IMR-90 (cell line): ENCODE measurements at regions not wholly inside any gene's neighbourhood (a gene's known extent, or its start where the extent isn't known, plus 50 kb on each side); places are given as distances from the start of the nearest gene placed in this dataset.
A peak's percentile ranks its signal among the peaks of the same experiment; 100 is the strongest.

Experiments used
- ATAC-seq: fragments of 200-7000 bp; cut with Tn5 transposase; 2 replicates; pipeline ENCODE4 v1.9.1; 2020; ENCODE audit warnings: low read depth, mild to moderate bottlenecking, moderate library complexity
- BruUV-seq: library from RNA; stranded (reverse); fragments of 400-500 nt; replicated peaks from 2 replicates; lab custom pipeline; 2021; lab: Mats Ljungman, UMichigan
- CTCF ChIA-PET: fragments of 300-600 bp; formaldehyde crosslinking; extraction: SDS; loops from one replicate; lab custom pipeline; 2021; ENCODE audit warnings: antibody characterized with exemption; lab: Yijun Ruan, JAX
- POLR2A ChIA-PET: fragments of 300-600 bp; sonication (Branson Sonifier 250); formaldehyde crosslinking; loops from one replicate; lab custom pipeline; 2022; ENCODE audit warnings: antibody characterized with exemption; ENCODE audit not compliant: unreplicated experiment; lab: Charles Lee
- DNase-seq: peaks from one replicate; pipeline ENCODE4 v3.0.0; 2013
- H2AFZ ChIP-seq: replicated peaks from 2 replicates; pipeline ENCODE3; 2013; ENCODE audit warnings: low read length, mild to moderate bottlenecking; ENCODE audit not compliant: poor library complexity
- H2AK5ac ChIP-seq: 2 replicates; pipeline ENCODE4 v1.6.1; 2013; ENCODE audit warnings: low read depth, low read length, inconsistent platforms
- H2AK9ac ChIP-seq: replicated peaks from 2 replicates; pipeline ENCODE3; 2013; ENCODE audit warnings: mild to moderate bottlenecking, low read depth, low read length, moderate library complexity; ENCODE audit not compliant: poor library complexity
- H2BK120ac ChIP-seq: 2 replicates; pipeline ENCODE4 v1.6.1; 2013; ENCODE audit warnings: low read depth, low read length, inconsistent platforms
- H2BK15ac ChIP-seq: 3 replicates; pipeline ENCODE4 v1.6.1; 2013; ENCODE audit warnings: low read depth, low read length, inconsistent platforms
- H2BK20ac ChIP-seq: 2 replicates; pipeline ENCODE4 v1.6.1; 2013; ENCODE audit warnings: low read depth, mild to moderate bottlenecking, inconsistent platforms, low read length, moderate library complexity
- H2BK5ac ChIP-seq: 2 replicates; pipeline ENCODE4 v1.6.1; 2013; ENCODE audit warnings: mild to moderate bottlenecking, low read depth, low read length, inconsistent platforms; ENCODE audit not compliant: poor library complexity, severe bottlenecking
- H3K14ac ChIP-seq: replicated peaks from 2 replicates; pipeline ENCODE4 v1.6.1; 2013; ENCODE audit warnings: low read depth, low read length, inconsistent platforms
- H3K18ac ChIP-seq: 2 replicates; pipeline ENCODE4 v1.6.1; 2013; ENCODE audit warnings: low read depth, low read length, control low read depth
- H3K23ac ChIP-seq: 2 replicates; pipeline ENCODE4 v1.6.1; 2013; ENCODE audit warnings: low read depth, low read length, inconsistent platforms
- H3K27ac ChIP-seq: 2 replicates; pipeline ENCODE4 v1.5.1; 2013; ENCODE audit warnings: mild to moderate bottlenecking, control low read depth, low read length; ENCODE audit not compliant: insufficient read depth
- H3K27me3 ChIP-seq: 2 replicates; pipeline ENCODE4 v1.6.1; 2013; ENCODE audit warnings: low read length; ENCODE audit not compliant: control insufficient read depth, insufficient read depth
- H3K36me3 ChIP-seq: 2 replicates; pipeline ENCODE4 v1.6.1; 2013; ENCODE audit warnings: low read length, mixed read lengths; ENCODE audit not compliant: control insufficient read depth, insufficient read depth
- H3K4ac ChIP-seq: 2 replicates; pipeline ENCODE4 v1.6.1; 2013; ENCODE audit warnings: low read depth, low read length, inconsistent platforms
- H3K4me1 ChIP-seq: 2 replicates; pipeline ENCODE4 v1.6.1; 2013; ENCODE audit warnings: low read length, mixed read lengths; ENCODE audit not compliant: control insufficient read depth, insufficient read depth
- H3K4me2 ChIP-seq: 2 replicates; pipeline ENCODE4 v1.6.1; 2013; ENCODE audit warnings: low read depth, mild to moderate bottlenecking, control low read depth, low read length, moderate library complexity
- H3K4me3 ChIP-seq: 2 replicates; pipeline ENCODE4 v1.5.1; 2013; ENCODE audit warnings: low read depth, mild to moderate bottlenecking, control low read depth, low read length, moderate library complexity; ENCODE audit not compliant: insufficient read depth
- H3K56ac ChIP-seq: 2 replicates; pipeline ENCODE4 v1.6.1; 2013; ENCODE audit warnings: low read length, inconsistent platforms; ENCODE audit not compliant: insufficient read depth; ENCODE audit errors: extremely low read depth
- H3K79me1 ChIP-seq, 2 experiments: 2 replicates each; pipeline ENCODE4 v1.6.1; 2013; ENCODE audit warnings: low read length in 2 of 2, inconsistent platforms in 1 of 2, low read depth in 1 of 2
- H3K9ac ChIP-seq: 2 replicates; pipeline ENCODE4 v1.6.1; 2013; ENCODE audit warnings: low read depth, low read length, control low read depth
- H3K9me1 ChIP-seq: 2 replicates; pipeline ENCODE4 v1.6.1; 2013; ENCODE audit warnings: low read length, inconsistent platforms; ENCODE audit not compliant: insufficient read depth
- H3K9me3 ChIP-seq: 2 replicates; pipeline ENCODE4 v1.6.1; 2013; ENCODE audit warnings: low read length; ENCODE audit not compliant: control insufficient read depth, insufficient read depth
- H4K20me1 ChIP-seq: 2 replicates; pipeline ENCODE4 v1.6.1; 2013; ENCODE audit warnings: low read length, inconsistent platforms; ENCODE audit not compliant: insufficient read depth
- H4K5ac ChIP-seq: 2 replicates; pipeline ENCODE4 v1.6.1; 2013; ENCODE audit warnings: mild to moderate bottlenecking, low read depth, low read length, control low read depth
- H4K8ac ChIP-seq, 2 experiments: 2 replicates each; pipeline ENCODE4 v1.6.1; 2013; ENCODE audit warnings: low read depth in 2 of 2, low read length in 2 of 2, control low read depth in 1 of 2, inconsistent platforms in 1 of 2
- H4K91ac ChIP-seq: 2 replicates; pipeline ENCODE4 v1.6.1; 2013; ENCODE audit warnings: low read depth, low read length, inconsistent platforms; ENCODE audit not compliant: insufficient read depth
- CEBPB ChIP-seq: IDR thresholded peaks from 2 replicates; pipeline ENCODE4 v1.6.1; 2012; ENCODE audit warnings: low read depth, low read length, improper control_type of control experiment
- CTCF ChIP-seq: conservative IDR thresholded peaks from 2 replicates; pipeline ENCODE4 v1.5.1; 2012; ENCODE audit warnings: mild to moderate bottlenecking, low read depth, low read length, improper control_type of control experiment
- NFE2L2 ChIP-seq: fragments of 150-350 bp; IDR thresholded peaks from 2 replicates; pipeline ENCODE4 v1.6.1; 2016; ENCODE audit warnings: low read depth, mild to moderate bottlenecking, low read length
- RAD21 ChIP-seq: IDR thresholded peaks from 2 replicates; pipeline ENCODE4 v1.6.1; 2012; ENCODE audit warnings: low read length, improper control_type of control experiment
- SMC3 ChIP-seq: fragments of 150-350 bp; IDR thresholded peaks from 2 replicates; pipeline ENCODE4 v1.6.1; 2016; ENCODE audit warnings: low read depth, mild to moderate bottlenecking, antibody characterized with exemption, low read length, moderate library complexity
- WGBS, 2 experiments: methylation state at CpG; one replicate each; pipeline versions ENCODE4 v1.1.5 to v1.1.7; 2013; ENCODE audit warnings: missing lambda C conversion rate in 2 of 2; ENCODE audit not compliant: insufficient read length in 1 of 2; ENCODE audit errors: extremely low coverage in 2 of 2; 5-methylcytosine and 5-hydroxymethylcytosine counted together
- dilution Hi-C: fragments of 300-500 bp; cut with HindIII; formaldehyde crosslinking; loops from one replicate; pipeline ENCODE4 v1.14.3; 2018; ENCODE audit warnings: low sequenced_read_pairs; ENCODE audit not compliant: unreplicated experiment
- in situ Hi-C: fragments of 300-500 bp; cut with MboI; formaldehyde crosslinking; loops from 3 replicates; pipeline ENCODE4 v1.14.3; 2019; ENCODE audit warnings: low sequenced_read_pairs, inconsistent platforms, mixed read lengths
- intact Hi-C: fragments of 100-400 bp; cut with micrococcal nuclease; formaldehyde crosslinking; loops from 2 replicates; pipeline ENCODE4 v1.10.0; 2022

- no peak overlapping the region for H2BK15ac ChIP-seq
- dilution Hi-C loops, result no loop called here
- ATAC-seq (peak; percentile 88), DNase-seq (peak; percentile 30)
- no peak overlapping the region for H3K4me2 ChIP-seq
- no peaks in the 10 kb centered on the region for H3K9me1 ChIP-seq
- no peak overlapping the region for H3K23ac ChIP-seq
- no peak overlapping the region for H3K9ac ChIP-seq
- peaks cover 4% of the 10 kb centered on the region for H3K27me3 ChIP-seq
- no peaks in the 10 kb centered on the region for H4K20me1 ChIP-seq
- H2AK5ac ChIP-seq, result no peak overlapping the region
- no peaks in the 10 kb centered on the region for H3K9me3 ChIP-seq
- intact Hi-C loops, result loop anchor here (5.0 kb wide), 1 partner anchor 721 kb away; no protein-coding TSS in a partner anchor
- in situ Hi-C loops, result no loop called here
- no peak overlapping the region for H3K18ac ChIP-seq
- no peak overlapping the region for H2BK20ac ChIP-seq
- no peak overlapping the region for H4K91ac ChIP-seq
- ChIA-PET CTCF (interaction anchor here (0.5 kb wide), 1 partner anchor 64 kb away, joined by 3 read pairs; no protein-coding TSS in a partner anchor), POLR2A (no interaction called here)
- no peak overlapping the region for H2AK9ac ChIP-seq
- no TSS peak for BruUV-seq
- no peak overlapping the region for H2BK120ac ChIP-seq
- no peaks in the 10 kb centered on the region for H3K79me1 ChIP-seq
- no peak overlapping the region for H3K4ac ChIP-seq
- no peaks in the 10 kb centered on the region for H3K36me3 ChIP-seq
- H2BK5ac ChIP-seq, result no peak overlapping the region
- H3K14ac ChIP-seq, result no peak overlapping the region
- H3K4me3 ChIP-seq, result no peak overlapping the region
- no peak overlapping the region for H3K56ac ChIP-seq
- H4K5ac ChIP-seq, result no peak overlapping the region
- H3K4me1 ChIP-seq, result no peaks in the 10 kb centered on the region
- no peak overlapping the region for H3K27ac ChIP-seq
- H4K8ac ChIP-seq, result no peak overlapping the region
- WGBS, 2 experiments, result no CpG with 5 or more reads among the region's 4 CpGs
- TF ChIP-seq RAD21 (peak; percentile 55), SMC3 (peak; percentile 17; the same call in 1 of the 2 replicates), CTCF (peak; percentile 57), CEBPB (no peak), NFE2L2 (no peak)
- no peak overlapping the region for H2AFZ ChIP-seq
These were observed 86.0 kb upstream of the SLC30A5 start for GRCh38 chr5:69007726-69008368.
